CD14-positive monocyte (primary cell): ENCODE measurements at regions not wholly inside any gene's neighbourhood (a gene's known extent, or its start where the extent isn't known, plus 50 kb on each side); places are given as distances from the start of the nearest gene placed in this dataset.

Source experiments
- DNase-seq, 3 donors: peaks; one replicate each; pipeline ENCODE4 v3.0.0-alpha.2; 2011 to 2022
- H2AFZ ChIP-seq: 2 replicates; pipeline ENCODE4 v1.6.0; 2012; ENCODE audit warnings: mild to moderate bottlenecking, low read depth, low read length, inconsistent platforms; ENCODE audit not compliant: insufficient read depth, poor library complexity, severe bottlenecking
- H3K27ac ChIP-seq, 2 donors: 1 replicate in 1 of 2; 2 replicates in 1 of 2; pipeline ENCODE4 v1.5.1; 2012 to 2013; ENCODE audit warnings: low read length in 2 of 2, control low read depth in 1 of 2, inconsistent platforms in 1 of 2, low read depth in 1 of 2, mild to moderate bottlenecking in 1 of 2
- H3K27me3 ChIP-seq, 2 donors: one replicate each; pipeline versions ENCODE4 v1.6.0 to v1.6.1; 2011 to 2013; ENCODE audit warnings: low read length in 2 of 2; ENCODE audit not compliant: control insufficient read depth in 2 of 2, insufficient read depth in 2 of 2
- H3K36me3 ChIP-seq, 2 donors: replicated peaks in 1 of 2; 1 replicate in 1 of 2; 2 replicates in 1 of 2; pipeline versions ENCODE4 v1.5.1 to v1.6.1; 2012 to 2013; ENCODE audit warnings: low read length in 2 of 2, control low read depth in 1 of 2, inconsistent platforms in 1 of 2, mild to moderate bottlenecking in 1 of 2; ENCODE audit not compliant: insufficient read depth in 2 of 2, control insufficient read depth in 1 of 2
- H3K4me1 ChIP-seq, 2 donors: 1 replicate in 1 of 2; 2 replicates in 1 of 2; pipeline versions ENCODE4 v1.5.1 to v1.6.1; 2012 to 2013; ENCODE audit warnings: low read length in 2 of 2, control low read depth in 1 of 2, inconsistent platforms in 1 of 2, mild to moderate bottlenecking in 1 of 2, moderate library complexity in 1 of 2; ENCODE audit not compliant: insufficient read depth in 2 of 2, control insufficient read depth in 1 of 2
- H3K4me2 ChIP-seq: replicated peaks from 2 replicates; pipeline ENCODE3; 2012; ENCODE audit warnings: low read length, moderate library complexity, mild to moderate bottlenecking; ENCODE audit not compliant: poor library complexity, severe bottlenecking; ENCODE audit errors: extremely low read depth
- H3K4me3 ChIP-seq, 3 experiments: fragments of 200-600 bp in 1 of 3; sonication (generic) in 1 of 3; replicated peaks in 1 of 3; 1 replicate in 2 of 3; 2 replicates in 1 of 3; pipeline ENCODE4 v1.5.1; 2011 to 2013; ENCODE audit warnings: low read length in 3 of 3, mild to moderate bottlenecking in 3 of 3, control low read depth in 2 of 3, low read depth in 2 of 3, inconsistent platforms in 1 of 3, moderate library complexity in 1 of 3
- H3K79me2 ChIP-seq: 2 replicates; pipeline ENCODE4 v1.6.0; 2012; ENCODE audit warnings: mild to moderate bottlenecking, control low read depth, inconsistent platforms, low read length, moderate library complexity; ENCODE audit not compliant: insufficient read depth
- H3K9ac ChIP-seq: 2 replicates; pipeline ENCODE4 v1.6.0; 2017; ENCODE audit warnings: low read length, mild to moderate bottlenecking; ENCODE audit not compliant: insufficient read depth, poor library complexity, severe bottlenecking
- H3K9me3 ChIP-seq, 2 donors: replicated peaks in 1 of 2; 1 replicate in 1 of 2; 2 replicates in 1 of 2; pipeline versions ENCODE4 v1.5.1 to v1.6.1; 2012 to 2013; ENCODE audit warnings: low read length in 2 of 2, control low read depth in 1 of 2; ENCODE audit not compliant: control insufficient read depth in 1 of 2, insufficient read depth in 1 of 2
- H4K20me1 ChIP-seq: 2 replicates; pipeline ENCODE4 v1.6.0; 2012; ENCODE audit warnings: mild to moderate bottlenecking, low read length, control low read depth, moderate library complexity; ENCODE audit not compliant: insufficient read depth
- H3K27ac Mint-ChIP-seq, 7 donors: one replicate each; pipeline ENCODE4 v1.8.0; 2020; ENCODE audit warnings: mild to moderate bottlenecking in 7 of 7, mixed read lengths in 7 of 7, moderate library complexity in 6 of 7, inconsistent platforms in 2 of 7
- H3K27me3 Mint-ChIP-seq, 3 donors: one replicate each; pipeline ENCODE4 v1.8.0; 2021 to 2022; ENCODE audit warnings: low read depth in 3 of 3, mild to moderate bottlenecking in 3 of 3, mixed read lengths in 3 of 3, moderate library complexity in 3 of 3, inconsistent platforms in 1 of 3
- H3K36me3 Mint-ChIP-seq, 2 donors: one replicate each; pipeline ENCODE4 v1.8.0; 2020; ENCODE audit warnings: mixed read lengths in 2 of 2, inconsistent platforms in 1 of 2, mild to moderate bottlenecking in 1 of 2
- H3K4me1 Mint-ChIP-seq: one replicate; pipeline ENCODE4 v1.8.0; 2020; ENCODE audit warnings: mild to moderate bottlenecking, mixed read lengths
- H3K4me3 Mint-ChIP-seq, 2 donors: one replicate each; pipeline ENCODE4 v1.8.0; 2020; ENCODE audit warnings: mild to moderate bottlenecking in 2 of 2, mixed read lengths in 2 of 2, moderate library complexity in 1 of 2
- H3K9me3 Mint-ChIP-seq, 7 donors: one replicate each; pipeline ENCODE4 v1.8.0; 2020 to 2022; ENCODE audit warnings: mixed read lengths in 7 of 7, mild to moderate bottlenecking in 6 of 7, moderate library complexity in 6 of 7, inconsistent platforms in 2 of 7
- CTCF ChIP-seq: fragments of 200-600 bp; IDR thresholded peaks from one replicate; pipeline ENCODE4 v1.8.0; 2022; ENCODE audit warnings: antibody characterized with exemption, mild to moderate bottlenecking
- WGBS: methylation state at CpG from one replicate; pipeline ENCODE4 v1.1.5; 2013; ENCODE audit warnings: missing lambda C conversion rate; ENCODE audit not compliant: insufficient coverage; 5-methylcytosine and 5-hydroxymethylcytosine counted together
- intact Hi-C, 2 donors: fragments of 100-400 bp; cut with micrococcal nuclease; formaldehyde crosslinking; loops; one replicate each; pipeline versions ENCODE4 v1.15.0 to v1.15.1; 2023

GRCh38 chr6:50929323-50929722, 110.7 kb downstream of the TFAP2B start:
- Histone ChIP-seq H2AFZ (no peak overlapping the region), H3K27me3 (no peaks in the 10 kb centered on the region), H3K79me2 (no peaks in the 10 kb centered on the region), H3K4me3 (no peak overlapping the region), H4K20me1 (no peaks in the 10 kb centered on the region), H3K27ac (no peak overlapping the region), H3K4me2 (no peak overlapping the region), H3K9ac (no peak overlapping the region), H3K4me1 (no peaks in the 10 kb centered on the region), H3K9me3 (no peaks in the 10 kb centered on the region), H3K36me3 (no peaks in the 10 kb centered on the region)
- H3K4me1 Mint-ChIP-seq, result no peaks in the 10 kb centered on the region
- no peak overlapping the region for H3K27ac Mint-ChIP-seq
- no peak for DNase-seq
- peaks cover 0 to 3% (median 0%) of the 10 kb centered on the region in 7 donors for H3K9me3 Mint-ChIP-seq
- H3K36me3 Mint-ChIP-seq, result no peaks in the 10 kb centered on the region
- intact Hi-C loops, result no loop called here
- 95% methylated on average over 2 of the region's 3 CpGs for WGBS
- no peak for TF ChIP-seq CTCF
- H3K4me3 Mint-ChIP-seq, result no peak overlapping the region
- no peaks in the 10 kb centered on the region for H3K27me3 Mint-ChIP-seq

GRCh38 chr6:50935442-50935841, 116.8 kb downstream of the TFAP2B start:
- H3K4me1 Mint-ChIP-seq, result peaks cover 13% of the 10 kb centered on the region
- H4K20me1 ChIP-seq, result no peaks in the 10 kb centered on the region
- H3K4me3 Mint-ChIP-seq, result no peak overlapping the region
- no peaks in the 10 kb centered on the region for H3K27me3 ChIP-seq
- peaks cover 0 to 5% (median 0%) of the 10 kb centered on the region in 7 donors for H3K9me3 Mint-ChIP-seq
- DNase-seq, result no peak
- H3K27me3 Mint-ChIP-seq, result no peaks in the 10 kb centered on the region
- no peaks in the 10 kb centered on the region for H3K36me3 ChIP-seq
- H2AFZ ChIP-seq, result no peak overlapping the region
- peak overlapping the region in 1 of 7 donors; percentile 23 for H3K27ac Mint-ChIP-seq
- H3K27ac ChIP-seq, result peak overlapping the region in 1 of 2 donors; percentile 38
- peaks cover 0 to 13% of the 10 kb centered on the region in 2 donors for H3K4me1 ChIP-seq
- no peak overlapping the region for H3K9ac ChIP-seq
- intact Hi-C loops, result no loop called here
- no peaks in the 10 kb centered on the region for H3K36me3 Mint-ChIP-seq
- no peak overlapping the region for H3K4me2 ChIP-seq
- no peak for TF ChIP-seq CTCF
- H3K4me3 ChIP-seq, result no peak overlapping the region
- H3K79me2 ChIP-seq, result no peaks in the 10 kb centered on the region
- H3K9me3 ChIP-seq, result no peaks in the 10 kb centered on the region
